HCT116 (cell line): ENCODE measurements at regions not wholly inside any gene's neighbourhood (a gene's known extent, or its start where the extent isn't known, plus 50 kb on each side); places are given as distances from the start of the nearest gene placed in this dataset.
A peak's percentile ranks its signal among the peaks of the same experiment; 100 is the strongest.

Experiments
- ATAC-seq: fragments of 200-7000 bp; cut with Tn5 transposase; 2 replicates; pipeline ENCODE4 v1.9.1; 2020; ENCODE audit warnings: mild to moderate bottlenecking, moderate library complexity
- BruUV-seq: library from RNA; stranded (reverse); fragments of 400-500 nt; replicated peaks from 2 replicates; lab custom pipeline; 2021; lab: Mats Ljungman, UMichigan
- CTCF ChIA-PET: fragments of 300-600 bp; sonication (Branson Sonifier 250); formaldehyde crosslinking; loops from one replicate; lab custom pipeline; 2021; ENCODE audit warnings: antibody characterized with exemption; lab: Charles Lee
- POLR2A ChIA-PET: fragments of 300-600, 350-600 bp; sonication (Branson Sonifier 250); formaldehyde crosslinking; loops from one replicate; lab custom pipeline; 2021; ENCODE audit warnings: antibody characterized with exemption; lab: Charles Lee
- RAD21 ChIA-PET, 2 experiments: fragments of 300-600 bp; sonication (Branson Sonifier 250); formaldehyde crosslinking; loops; one replicate each; lab custom pipeline; 2023; ENCODE audit warnings: low total read pairs in 2 of 2; ENCODE audit not compliant: uncharacterized antibody in 2 of 2, unreplicated experiment in 2 of 2, low non-redundant PET in 1 of 2; lab: Charles Lee
- DNase-seq: peaks from one replicate; pipeline ENCODE4 v3.0.0-alpha.2; 2010; ENCODE audit warnings: low read depth, low spot score
- H2AFZ ChIP-seq: fragments of 200-600 bp; shearing (Covaris generic), sonication (generic); 2 replicates; pipeline ENCODE4 v1.6.1; 2017; ENCODE audit warnings: low read depth, mixed run types, mixed read lengths, antibody characterized with exemption, low read length; ENCODE audit not compliant: poor library complexity, severe bottlenecking
- H3K27ac ChIP-seq: 2 replicates; pipeline ENCODE4 v1.5.1; 2012; ENCODE audit warnings: low read depth, low read length
- H3K27me3 ChIP-seq: fragments of 200-600 bp; sonication (generic); 2 replicates; pipeline ENCODE4 v1.6.1; 2016; ENCODE audit warnings: mixed run types, low read length, mixed read lengths; ENCODE audit not compliant: insufficient read depth
- H3K36me3 ChIP-seq, 2 experiments: fragments of 200-500 bp in 1 of 2; fragments of 200-600 bp in 1 of 2; sonication (Bioruptor generic) in 1 of 2; sonication (generic) in 1 of 2; 2 replicates each; pipeline versions ENCODE4 v1.5.1 to v1.6.1; 2014 to 2016; ENCODE audit warnings: low read length in 2 of 2, inconsistent platforms in 1 of 2, mixed read lengths in 1 of 2, mixed run types in 1 of 2; ENCODE audit not compliant: insufficient read depth in 2 of 2, control insufficient read depth in 1 of 2
- H3K4me1 ChIP-seq, 2 experiments: fragments of 200-600 bp in 1 of 2; sonication (generic) in 1 of 2; 2 replicates each; pipeline versions ENCODE4 v1.5.1 to v1.6.1; 2012 to 2017; ENCODE audit warnings: low read length in 2 of 2, inconsistent platforms in 1 of 2, mild to moderate bottlenecking in 1 of 2, mixed read lengths in 1 of 2, mixed run types in 1 of 2, moderate library complexity in 1 of 2; ENCODE audit not compliant: insufficient read depth in 2 of 2, control insufficient read depth in 1 of 2
- H3K4me2 ChIP-seq: fragments of 200-600 bp; sonication (generic); 2 replicates; pipeline ENCODE4 v1.6.1; 2017; ENCODE audit warnings: mixed run types, low read length, mixed read lengths
- H3K4me3 ChIP-seq, 2 experiments: fragments of 200-600 bp in 1 of 2; sonication (generic) in 1 of 2; replicated peaks in 1 of 2; 2 replicates each; pipeline ENCODE4 v1.5.1; 2011 to 2016; ENCODE audit warnings: low read length in 2 of 2, control low read depth in 1 of 2, low read depth in 1 of 2, mild to moderate bottlenecking in 1 of 2, mixed read lengths in 1 of 2, mixed run types in 1 of 2
- H3K79me2 ChIP-seq: fragments of 200-600 bp; sonication (generic); 2 replicates; pipeline ENCODE4 v1.6.1; 2017; ENCODE audit warnings: mild to moderate bottlenecking, mixed run types, low read length, moderate library complexity, mixed read lengths; ENCODE audit not compliant: insufficient read depth
- H3K9ac ChIP-seq: fragments of 200-600 bp; sonication (generic); 2 replicates; pipeline ENCODE4 v1.6.1; 2016; ENCODE audit warnings: low read length, mixed read lengths
- H3K9me2 ChIP-seq: fragments of 200-600 bp; sonication (generic), shearing (Covaris generic); 2 replicates; pipeline ENCODE4 v1.6.1; 2017; ENCODE audit warnings: mixed run types, mild to moderate bottlenecking, moderate library complexity; ENCODE audit not compliant: insufficient read depth
- H3K9me3 ChIP-seq, 2 experiments: fragments of 200-500 bp in 1 of 2; fragments of 200-600 bp in 1 of 2; sonication (Bioruptor generic) in 1 of 2; sonication (generic) in 1 of 2; 2 replicates each; pipeline ENCODE4 v1.6.1; 2014 to 2017; ENCODE audit warnings: low read length in 2 of 2, mixed read lengths in 2 of 2, inconsistent platforms in 1 of 2, low read depth in 1 of 2, mild to moderate bottlenecking in 1 of 2, mixed run types in 1 of 2, moderate library complexity in 1 of 2; ENCODE audit not compliant: control insufficient read depth in 1 of 2, insufficient read depth in 1 of 2
- H4K20me1 ChIP-seq: fragments of 200-600 bp; sonication (generic), shearing (Covaris generic); 2 replicates; pipeline ENCODE4 v1.6.1; 2017; ENCODE audit warnings: mixed run types, mild to moderate bottlenecking, moderate library complexity; ENCODE audit not compliant: insufficient read depth
- CBX3 ChIP-seq: IDR thresholded peaks from 2 replicates; pipeline ENCODE4 v1.6.1; 2012; ENCODE audit warnings: low read depth
- CEBPB ChIP-seq: IDR thresholded peaks from 2 replicates; pipeline ENCODE4 v1.6.1; 2012; ENCODE audit warnings: low read depth
- EGR1 ChIP-seq: IDR thresholded peaks from 2 replicates; pipeline ENCODE4 v1.6.1; 2012; ENCODE audit warnings: low read depth
- ELF1 ChIP-seq: IDR thresholded peaks from 2 replicates; pipeline ENCODE4 v1.6.1; 2012; ENCODE audit warnings: low read depth, borderline replicate concordance
- EZH2 ChIP-seq: fragments of 200-600 bp; sonication (generic); IDR thresholded peaks from 2 replicates; pipeline ENCODE4 v1.6.1; 2017; ENCODE audit warnings: antibody characterized with exemption, mixed run types
- EZH2phosphoT487 ChIP-seq: fragments of 200-600 bp; IDR thresholded peaks from 2 replicates; pipeline ENCODE4 v1.6.1; 2018; ENCODE audit warnings: antibody characterized with exemption, borderline replicate concordance
- FOSL1 ChIP-seq: IDR thresholded peaks from 2 replicates; pipeline ENCODE4 v1.6.1; 2012; ENCODE audit warnings: low read depth
- JUND ChIP-seq: IDR thresholded peaks from 2 replicates; pipeline ENCODE4 v1.6.1; 2012
- POLR2A ChIP-seq: IDR thresholded peaks from 2 replicates; pipeline ENCODE4 v1.7.0; 2011; ENCODE audit warnings: borderline replicate concordance; ENCODE audit not compliant: insufficient read depth, insufficient read length; ENCODE audit errors: extremely low read depth
- POLR2AphosphoS5 ChIP-seq: IDR thresholded peaks from 2 replicates; pipeline ENCODE4 v1.6.1; 2011; ENCODE audit warnings: mild to moderate bottlenecking, low read depth, low read length, moderate library complexity
- RAD21 ChIP-seq: IDR thresholded peaks from 2 replicates; pipeline ENCODE4 v1.6.1; 2012; ENCODE audit warnings: low read depth, mild to moderate bottlenecking
- SIN3A ChIP-seq: IDR thresholded peaks from 2 replicates; pipeline ENCODE4 v1.6.1; 2012; ENCODE audit warnings: low read depth
- SP1 ChIP-seq: IDR thresholded peaks from 2 replicates; pipeline ENCODE4 v1.6.1; 2012; ENCODE audit warnings: low read depth
- SRF ChIP-seq: IDR thresholded peaks from 2 replicates; pipeline ENCODE4 v1.6.1; 2012; ENCODE audit warnings: low read depth
- TCF7L2 ChIP-seq: IDR thresholded peaks from 2 replicates; pipeline ENCODE4 v1.7.0; 2011; ENCODE audit warnings: borderline replicate concordance, inconsistent platforms; ENCODE audit not compliant: insufficient read depth, insufficient read length; ENCODE audit errors: extremely low read depth
- ZFX ChIP-seq: fragments of 450-650 bp; IDR thresholded peaks from 2 replicates; pipeline ENCODE4 v1.6.1; 2017
- intact Hi-C: fragments of 100-400 bp; cut with micrococcal nuclease; formaldehyde crosslinking; loops from 2 replicates; pipeline ENCODE4 v1.10.0; 2022
- TF ChIP-seq, protein P1 (sequence below): IDR thresholded peaks from 2 replicates; pipeline ENCODE4 v1.6.1; 2012
- TF ChIP-seq, protein P2 (sequence below): IDR thresholded peaks from 2 replicates; pipeline ENCODE4 v1.6.1; 2012
- TF ChIP-seq, protein P3 (sequence below): IDR thresholded peaks from 2 replicates; pipeline ENCODE4 v1.6.1; 2012; ENCODE audit warnings: low read depth
- TF ChIP-seq, protein P4 (sequence below), 3 experiments: fragments of 200-600 bp in 1 of 3; sonication (generic) in 1 of 3; IDR thresholded peaks in 2 of 3; conservative IDR thresholded peaks in 1 of 3; 2 replicates each; pipeline ENCODE4 v1.5.1; 2012 to 2017; ENCODE audit warnings: low read depth in 2 of 3, low read length in 2 of 3, antibody characterized with exemption in 1 of 3, borderline replicate concordance in 1 of 3, control low read depth in 1 of 3, mild to moderate bottlenecking in 1 of 3, mixed read lengths in 1 of 3, mixed run types in 1 of 3, moderate library complexity in 1 of 3; ENCODE audit not compliant: insufficient read depth in 1 of 3

GRCh38 chr2:217652761-217653639, 349.8 kb downstream of the TNS1 start:
- CTCF ChIA-PET: interaction anchor here (0.8 to 1.5 kb wide), 4 partner anchors 10 to 487 kb away, joined by 3 to 6 read pairs (median 4); no protein-coding TSS in a partner anchor
- TF ChIP-seq, protein P1, sequence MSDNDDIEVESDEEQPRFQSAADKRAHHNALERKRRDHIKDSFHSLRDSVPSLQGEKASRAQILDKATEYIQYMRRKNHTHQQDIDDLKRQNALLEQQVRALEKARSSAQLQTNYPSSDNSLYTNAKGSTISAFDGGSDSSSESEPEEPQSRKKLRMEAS: peak; percentile 89
- TF ChIP-seq RAD21 (no peak), ELF1 (no peak), ZFX (no peak), POLR2AphosphoS5 (no peak), EZH2 (no peak), FOSL1 (peak; percentile 44; the same call in 1 of the 2 replicates), EZH2phosphoT487 (no peak), TCF7L2 (no peak), SRF (no peak), CEBPB (no peak), JUND (peak; percentile 23; the same call in 1 of the 2 replicates), EGR1 (no peak), POLR2A (no peak), CBX3 (peak; percentile 44; the same call in 1 of the 2 replicates), SIN3A (no peak), SP1 (peak; percentile 24; the same call in 1 of the 2 replicates)
- TF ChIP-seq, protein P2, sequence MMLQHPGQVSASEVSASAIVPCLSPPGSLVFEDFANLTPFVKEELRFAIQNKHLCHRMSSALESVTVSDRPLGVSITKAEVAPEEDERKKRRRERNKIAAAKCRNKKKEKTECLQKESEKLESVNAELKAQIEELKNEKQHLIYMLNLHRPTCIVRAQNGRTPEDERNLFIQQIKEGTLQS: no peak
- TF ChIP-seq, protein P3, sequence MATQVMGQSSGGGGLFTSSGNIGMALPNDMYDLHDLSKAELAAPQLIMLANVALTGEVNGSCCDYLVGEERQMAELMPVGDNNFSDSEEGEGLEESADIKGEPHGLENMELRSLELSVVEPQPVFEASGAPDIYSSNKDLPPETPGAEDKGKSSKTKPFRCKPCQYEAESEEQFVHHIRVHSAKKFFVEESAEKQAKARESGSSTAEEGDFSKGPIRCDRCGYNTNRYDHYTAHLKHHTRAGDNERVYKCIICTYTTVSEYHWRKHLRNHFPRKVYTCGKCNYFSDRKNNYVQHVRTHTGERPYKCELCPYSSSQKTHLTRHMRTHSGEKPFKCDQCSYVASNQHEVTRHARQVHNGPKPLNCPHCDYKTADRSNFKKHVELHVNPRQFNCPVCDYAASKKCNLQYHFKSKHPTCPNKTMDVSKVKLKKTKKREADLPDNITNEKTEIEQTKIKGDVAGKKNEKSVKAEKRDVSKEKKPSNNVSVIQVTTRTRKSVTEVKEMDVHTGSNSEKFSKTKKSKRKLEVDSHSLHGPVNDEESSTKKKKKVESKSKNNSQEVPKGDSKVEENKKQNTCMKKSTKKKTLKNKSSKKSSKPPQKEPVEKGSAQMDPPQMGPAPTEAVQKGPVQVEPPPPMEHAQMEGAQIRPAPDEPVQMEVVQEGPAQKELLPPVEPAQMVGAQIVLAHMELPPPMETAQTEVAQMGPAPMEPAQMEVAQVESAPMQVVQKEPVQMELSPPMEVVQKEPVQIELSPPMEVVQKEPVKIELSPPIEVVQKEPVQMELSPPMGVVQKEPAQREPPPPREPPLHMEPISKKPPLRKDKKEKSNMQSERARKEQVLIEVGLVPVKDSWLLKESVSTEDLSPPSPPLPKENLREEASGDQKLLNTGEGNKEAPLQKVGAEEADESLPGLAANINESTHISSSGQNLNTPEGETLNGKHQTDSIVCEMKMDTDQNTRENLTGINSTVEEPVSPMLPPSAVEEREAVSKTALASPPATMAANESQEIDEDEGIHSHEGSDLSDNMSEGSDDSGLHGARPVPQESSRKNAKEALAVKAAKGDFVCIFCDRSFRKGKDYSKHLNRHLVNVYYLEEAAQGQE: no peak
- TF ChIP-seq, protein P4, sequence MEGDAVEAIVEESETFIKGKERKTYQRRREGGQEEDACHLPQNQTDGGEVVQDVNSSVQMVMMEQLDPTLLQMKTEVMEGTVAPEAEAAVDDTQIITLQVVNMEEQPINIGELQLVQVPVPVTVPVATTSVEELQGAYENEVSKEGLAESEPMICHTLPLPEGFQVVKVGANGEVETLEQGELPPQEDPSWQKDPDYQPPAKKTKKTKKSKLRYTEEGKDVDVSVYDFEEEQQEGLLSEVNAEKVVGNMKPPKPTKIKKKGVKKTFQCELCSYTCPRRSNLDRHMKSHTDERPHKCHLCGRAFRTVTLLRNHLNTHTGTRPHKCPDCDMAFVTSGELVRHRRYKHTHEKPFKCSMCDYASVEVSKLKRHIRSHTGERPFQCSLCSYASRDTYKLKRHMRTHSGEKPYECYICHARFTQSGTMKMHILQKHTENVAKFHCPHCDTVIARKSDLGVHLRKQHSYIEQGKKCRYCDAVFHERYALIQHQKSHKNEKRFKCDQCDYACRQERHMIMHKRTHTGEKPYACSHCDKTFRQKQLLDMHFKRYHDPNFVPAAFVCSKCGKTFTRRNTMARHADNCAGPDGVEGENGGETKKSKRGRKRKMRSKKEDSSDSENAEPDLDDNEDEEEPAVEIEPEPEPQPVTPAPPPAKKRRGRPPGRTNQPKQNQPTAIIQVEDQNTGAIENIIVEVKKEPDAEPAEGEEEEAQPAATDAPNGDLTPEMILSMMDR (IDR thresholded peaks at IDR 0.05 in 2 of 3, conservative IDR thresholded peaks at IDR 0.05 in 1 of 3; ENCODE audit: borderline replicate concordance in 1 of 3, insufficient read depth in 1 of 3, low read depth in 2 of 3, low read length in 2 of 3): 0 out of 6 replicates have a peak, but pooled peaks of 1 of the 3 experiments have one; percentile 13

More at GRCh38 chr2:217652761-217653639, 349.8 kb downstream of the TNS1 start:
- no peaks in the 10 kb centered on the region for H3K9me3 ChIP-seq
- no peak overlapping the region for H3K9ac ChIP-seq
- DNase-seq (peak; percentile 46), ATAC-seq (peak; percentile 65)
- no peaks in the 10 kb centered on the region for H3K9me2 ChIP-seq
- no peak overlapping the region for H2AFZ ChIP-seq
- intact Hi-C loops: loop anchor here (5.0 kb wide), 2 partner anchors 104 to 956 kb away; partner anchors contain the start of gene IGFBP5
- peaks cover 7 to 21% of the 10 kb centered on the region in 2 experiments; a peak in 3 of 4 replicates for H3K4me1 ChIP-seq
- RAD21 ChIA-PET: interaction anchor here in 1 of 2 experiments (0.5 kb wide), 1 partner anchor 28 kb away, joined by 5 read pairs; no protein-coding TSS in a partner anchor
- no TSS peak for BruUV-seq
- no peaks in the 10 kb centered on the region for H3K79me2 ChIP-seq
- H3K4me2 ChIP-seq: peak overlapping the region; percentile 18; the same call in 1 of the 2 replicates
- no peaks in the 10 kb centered on the region for H4K20me1 ChIP-seq
- H3K27me3 ChIP-seq: peaks cover 15% of the 10 kb centered on the region; the same call in 1 of the 2 replicates
- no peak overlapping the region for H3K27ac ChIP-seq
- POLR2A ChIA-PET: no interaction called here
- H3K4me3 ChIP-seq: no peak overlapping the region
- no peaks in the 10 kb centered on the region for H3K36me3 ChIP-seq
